SKM-1 (cell line): ENCODE measurements at regions not wholly inside any gene's neighbourhood (a gene's known extent, or its start where the extent isn't known, plus 50 kb on each side); places are given as distances from the start of the nearest gene placed in this dataset.
"Not testable (repeated sequence)": the region's sequence is repeated elsewhere in the genome, so short reads cannot be mapped to it uniquely, and the experiment has no call there.

Source experiments
- DNase-seq: peaks from one replicate; lab custom pipeline; 2025; ENCODE audit not compliant: unreplicated experiment; lab: John Stamatoyannopoulos, UW

GRCh38 chr21:17738176-17738953 lies 80.8 kb downstream of the C21orf91 start:
- no peak for DNase-seq

DNA sequence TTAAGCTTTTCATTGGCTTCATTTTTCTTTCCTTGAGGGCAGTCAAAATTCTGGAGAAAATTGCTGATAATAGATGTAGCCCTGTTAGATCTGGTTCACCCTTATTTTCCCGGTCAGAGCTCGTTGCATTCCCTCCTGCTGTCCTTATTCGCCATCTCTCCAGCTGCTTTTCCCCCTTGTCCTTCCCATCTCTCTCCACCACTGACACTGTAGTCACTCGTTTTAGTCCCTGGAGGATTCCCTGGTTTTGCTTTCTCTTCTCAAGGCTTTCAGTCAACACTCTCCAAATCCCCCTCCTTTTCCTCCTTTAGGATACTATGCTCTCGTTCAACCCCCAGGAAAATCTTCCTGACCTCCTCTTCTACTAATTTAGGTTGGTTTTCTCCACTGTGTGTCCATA lies 83.1 kb downstream of the C21orf91 start:
- DNase-seq, result no peak

DNA sequence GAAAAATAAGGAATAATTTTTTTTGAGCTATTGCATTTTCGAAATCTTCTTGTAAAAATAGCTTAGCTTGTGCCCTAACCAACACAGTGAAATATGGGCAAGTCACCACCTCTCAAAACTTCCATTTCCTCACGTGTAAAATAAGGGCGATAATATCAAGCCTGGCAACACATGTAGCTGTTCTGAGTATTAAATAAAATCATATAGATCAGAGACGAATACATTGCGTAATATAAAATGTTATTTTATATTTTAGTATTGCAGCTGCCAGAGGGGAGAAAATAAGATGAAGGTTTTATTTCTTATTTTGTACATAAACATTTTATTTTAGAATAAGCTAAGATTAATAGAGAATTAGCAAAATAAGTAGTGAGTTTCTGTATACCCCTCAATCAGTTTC lies 85.9 kb downstream of the C21orf91 start:
- no peak for DNase-seq

DNA sequence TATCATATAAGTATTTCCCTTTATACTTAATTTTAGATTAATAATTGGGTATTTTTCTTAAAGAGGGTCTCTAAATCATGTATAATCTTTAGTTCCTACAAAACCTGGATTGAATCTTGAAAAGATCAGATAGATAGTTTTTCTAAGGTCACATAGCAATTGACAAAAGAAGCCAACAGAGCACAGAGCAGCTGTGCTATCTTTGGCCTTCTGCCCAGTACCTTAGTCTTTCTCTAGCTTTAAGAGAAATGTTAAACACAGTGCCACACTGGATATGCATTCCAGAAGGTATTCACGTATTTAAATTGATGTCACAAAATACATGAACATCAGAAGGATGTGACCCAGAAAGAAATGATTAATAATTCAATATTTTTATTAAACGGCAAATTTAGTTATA lies 86.8 kb downstream of the C21orf91 start:
- DNase-seq, result no peak

GRCh38 chr21:17731554-17731953 lies 87.6 kb downstream of the C21orf91 start:
- no peak for DNase-seq

GRCh38 chr21:17730782-17731181 lies 88.4 kb downstream of the C21orf91 start:
- DNase-seq, result peak; percentile 59

GRCh38 chr21:17729455-17729854 lies 89.7 kb downstream of the C21orf91 start:
- no peak for DNase-seq

DNA sequence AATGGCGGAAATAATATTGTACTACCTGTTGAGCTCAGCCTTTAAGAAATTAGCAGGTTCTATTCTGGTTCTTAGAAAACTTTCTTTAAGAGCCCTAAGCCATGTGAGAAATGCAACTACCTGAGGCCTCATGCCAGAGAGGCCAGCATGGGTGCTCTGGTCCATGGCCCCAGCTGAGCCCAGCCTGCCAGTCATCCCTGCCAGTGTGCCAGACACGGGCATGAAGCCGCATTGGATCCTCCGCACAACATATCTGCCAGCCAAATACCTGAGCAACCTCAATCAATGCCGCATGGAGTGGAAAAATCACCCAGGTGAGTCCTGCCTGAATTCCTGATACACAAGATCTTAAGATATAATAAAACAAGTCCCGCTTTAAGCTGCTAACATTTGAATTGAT lies 91.8 kb downstream of the C21orf91 start:
- DNase-seq, result no peak

DNA sequence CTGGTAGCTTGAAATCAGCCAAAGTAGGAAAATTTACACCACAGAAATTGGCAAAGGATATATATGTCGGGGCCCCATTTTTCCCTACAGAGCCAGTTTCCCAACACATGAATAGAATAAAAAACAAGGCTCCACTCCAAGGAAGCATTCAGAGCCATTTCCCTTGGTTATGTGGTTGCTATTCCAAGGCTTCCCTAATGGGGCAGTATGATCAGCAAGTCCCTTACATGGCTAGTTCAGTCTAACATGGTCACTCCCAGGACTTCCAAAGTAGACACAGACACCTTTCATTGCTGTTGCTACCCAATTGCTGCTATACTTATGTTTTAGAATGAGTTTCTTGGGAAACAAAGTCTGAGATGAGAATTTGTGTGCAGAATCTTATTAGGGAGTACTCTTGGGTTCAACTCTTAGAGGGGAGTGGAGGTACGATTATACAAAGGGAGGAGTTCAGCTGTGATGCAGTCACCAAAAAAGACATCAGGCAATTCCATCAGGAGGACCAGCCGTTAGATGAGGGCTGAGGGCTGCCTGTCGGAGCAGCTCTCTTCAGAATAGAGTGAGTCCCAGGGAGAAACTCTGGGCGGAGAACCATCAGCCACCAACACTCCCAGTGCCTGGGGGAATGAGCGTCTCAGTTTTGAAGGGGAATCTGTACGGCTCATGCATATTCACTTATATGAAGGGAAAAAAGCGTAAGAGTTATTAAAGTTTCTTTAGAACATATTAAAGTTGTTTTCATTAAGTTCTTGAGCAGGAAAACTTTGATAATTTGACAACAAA lies 92.9 kb downstream of the C21orf91 start:
- DNase-seq, result no peak

- DNase-seq, result no peak
These were observed 93.8 kb downstream of the C21orf91 start for GRCh38 chr21:17725339-17725738.

DNA sequence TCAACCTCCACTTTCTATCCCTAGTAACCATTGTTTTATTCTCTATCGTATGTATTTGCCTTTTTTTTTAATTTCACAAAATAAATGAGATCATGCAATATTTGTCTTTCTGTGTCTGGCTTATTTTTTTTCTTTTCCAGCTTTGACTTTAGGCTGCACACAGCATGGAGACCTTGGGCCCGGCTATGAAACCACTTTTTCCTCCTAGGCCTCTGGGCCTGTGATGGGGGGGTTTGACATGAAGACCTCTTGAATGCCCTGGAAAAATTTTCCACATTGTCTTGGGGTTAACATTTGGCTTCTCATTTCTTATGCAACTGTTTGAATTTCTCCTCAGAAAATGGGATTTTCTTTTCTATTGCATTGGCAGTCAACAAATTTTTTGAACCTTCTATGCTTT lies 100.2 kb upstream of the BTG3 start:
- DNase-seq, result no peak

GRCh38 chr21:17711896-17712295 lies 99.2 kb upstream of the BTG3 start:
- peak; percentile 31 for DNase-seq

DNA sequence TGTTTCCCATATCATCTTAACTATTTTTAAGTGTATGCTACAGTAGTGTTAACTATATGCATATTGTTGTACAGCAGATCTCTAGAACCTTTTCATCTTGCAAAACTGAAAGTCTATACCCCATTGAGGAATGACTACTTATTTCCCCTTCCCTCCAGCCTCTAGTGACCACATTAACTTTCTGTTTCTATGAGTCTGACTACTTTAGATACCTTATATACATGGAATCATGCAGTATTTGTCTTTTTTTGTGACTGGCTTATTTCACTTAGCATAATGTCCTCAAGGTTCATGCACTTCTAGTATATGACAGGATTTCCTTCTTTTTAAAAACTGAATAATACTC lies 96.5 kb upstream of the BTG3 start:
- no peak for DNase-seq

DNA sequence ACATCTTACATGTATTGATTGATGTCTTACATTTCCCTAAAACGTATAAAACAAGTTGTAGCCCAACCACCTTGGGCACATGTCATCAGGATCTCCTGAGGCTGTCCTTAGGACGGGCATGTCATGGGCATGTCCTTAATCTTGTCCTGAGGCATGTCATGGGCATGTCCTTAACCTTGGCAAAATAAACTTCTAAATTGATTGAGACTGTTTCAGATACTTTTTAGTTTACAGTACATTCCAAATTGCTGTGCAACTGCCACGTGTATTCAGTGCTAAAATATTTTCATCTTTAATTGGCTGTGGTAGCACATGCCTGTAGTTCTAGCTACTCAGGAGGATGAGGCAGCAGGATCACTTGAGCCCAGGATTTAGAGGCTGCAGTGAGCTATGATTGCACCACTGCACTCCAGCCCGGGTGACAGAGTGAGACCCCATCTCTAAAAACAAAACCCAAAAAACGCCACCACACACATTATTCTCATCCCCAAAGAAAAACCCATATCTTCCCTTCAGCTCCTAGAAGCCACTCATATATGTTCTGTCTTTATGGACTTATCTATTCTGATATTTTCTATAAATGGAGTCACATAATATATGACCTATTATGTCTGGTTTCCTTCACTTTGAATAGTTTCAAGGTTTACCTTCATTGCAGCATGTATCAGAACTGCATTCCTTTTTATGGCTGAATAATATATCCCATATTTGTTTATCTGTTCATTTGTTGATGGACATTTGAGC lies 96.0 kb upstream of the BTG3 start:
- no peak for DNase-seq

DNA sequence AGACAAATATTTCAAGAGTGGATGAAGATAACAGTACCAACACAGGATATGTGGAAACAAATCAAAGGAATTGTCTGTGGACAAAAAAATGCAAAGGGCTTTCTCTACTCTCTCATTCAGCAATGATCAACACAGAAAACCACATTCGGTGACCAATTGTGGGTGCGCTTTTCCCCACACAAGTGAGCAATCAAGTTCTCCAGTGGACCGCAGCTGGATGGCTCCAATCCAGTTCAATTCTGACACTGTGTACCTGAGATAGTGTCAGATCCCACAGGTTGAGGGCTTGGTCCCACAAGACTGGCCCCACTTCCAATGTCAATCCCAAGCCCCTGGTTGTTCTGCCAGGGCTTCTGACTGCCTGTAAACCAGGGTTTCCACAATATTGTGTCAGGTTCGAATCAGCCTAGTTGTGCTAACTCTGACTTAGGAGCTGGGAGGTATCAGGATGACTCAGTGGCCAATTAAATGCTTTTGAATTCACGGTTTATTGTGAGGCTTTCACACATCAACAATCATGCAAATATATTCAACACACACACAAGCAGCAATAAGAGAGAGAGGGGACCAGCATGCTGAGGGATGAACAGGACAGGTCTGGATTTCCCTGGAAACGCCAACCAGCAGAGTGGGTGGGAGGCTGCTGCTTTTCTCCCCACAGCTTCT lies 87.0 kb upstream of the BTG3 start:
- no peak for DNase-seq

- DNase-seq, result no peak
These were observed 84.8 kb upstream of the BTG3 start for GRCh38 chr21:17697473-17697872.

DNA sequence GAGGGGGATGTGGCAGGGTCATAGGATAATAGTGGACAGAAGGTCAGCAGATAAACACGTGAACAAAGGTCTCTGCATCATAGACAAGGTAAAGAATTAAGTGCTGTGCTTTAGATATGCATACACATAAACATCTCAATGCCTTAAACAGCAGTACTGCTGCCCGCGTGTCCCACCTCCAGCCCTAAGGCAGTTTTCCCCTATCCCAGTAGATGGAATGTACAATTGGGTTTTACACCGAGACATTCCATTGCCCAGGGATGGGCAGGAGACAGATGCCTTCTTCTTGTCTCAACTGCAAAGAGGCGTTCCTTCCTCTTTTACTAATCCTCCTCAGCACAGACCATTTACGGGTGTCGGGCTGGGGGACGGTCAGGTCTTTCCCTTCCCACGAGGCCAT lies 81.7 kb upstream of the BTG3 start:
- not testable (repeated sequence) for DNase-seq

GRCh38 chr21:17693801-17694200 lies 81.1 kb upstream of the BTG3 start:
- no peak for DNase-seq

DNA sequence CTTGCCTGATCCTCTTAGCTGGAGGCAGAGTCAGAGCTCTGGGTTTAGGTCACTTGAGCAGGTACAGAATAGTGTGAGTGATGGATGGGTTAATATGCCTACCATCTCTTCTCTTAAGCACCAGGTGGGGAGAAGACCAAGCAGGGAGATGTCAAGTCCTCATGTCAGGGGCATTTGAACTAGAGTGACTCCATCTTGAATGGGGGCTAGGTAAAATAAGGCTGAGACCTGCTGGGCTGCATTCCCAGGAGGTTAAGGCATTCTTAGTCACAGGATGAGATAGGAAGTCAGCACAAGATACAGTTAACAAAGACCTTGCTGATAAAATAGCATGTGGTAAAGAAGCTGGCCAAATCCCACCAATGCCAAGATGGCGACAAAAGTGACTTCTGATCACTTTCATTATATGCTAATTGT lies 77.4 kb upstream of the BTG3 start:
- no peak for DNase-seq

GRCh38 chr21:17688912-17689874 lies 76.5 kb upstream of the BTG3 start:
- no peak for DNase-seq
